ENCODE measurements at regions not wholly inside any gene's neighbourhood (a gene's known extent, or its start where the extent isn't known, plus 50 kb on each side); places are given as distances from the start of the nearest gene placed in this dataset.

GRCh38 chr4:111685205-111685604 lies 460.0 kb upstream of the FAM241A start:
- Histone ChIP-seq H3K27ac (no peak overlapping the region), H3K27me3 (replicated peaks) (no peaks in the 10 kb centered on the region), H3K36me3 (replicated peaks) (no peaks in the 10 kb centered on the region), H3K4me3 (ENCODE audit: low read depth, low read length) (no peak overlapping the region)
- in situ Hi-C loops (cut with HindIII; ENCODE audit: low pct_ligation_motif_present, low sequenced_read_pairs) = no loop called here
- no peak for TF ChIP-seq CTCF (IDR thresholded peaks at IDR 0.05; ENCODE audit: low read depth, low read length, missing control alignments)
- DNase-seq = no peak

GRCh38 chr4:111689214-111689613 lies 456.0 kb upstream of the FAM241A start:
- TF ChIP-seq CTCF (IDR thresholded peaks at IDR 0.05; ENCODE audit: low read depth, low read length, missing control alignments) = no peak
- no peaks in the 10 kb centered on the region for H3K27me3 ChIP-seq (replicated peaks)
- in situ Hi-C loops (cut with HindIII; ENCODE audit: low pct_ligation_motif_present, low sequenced_read_pairs) = no loop called here
- no peak for DNase-seq
- no peak overlapping the region for H3K27ac ChIP-seq
- no peak overlapping the region for H3K4me3 ChIP-seq (ENCODE audit: low read depth, low read length)
- no peaks in the 10 kb centered on the region for H3K36me3 ChIP-seq (replicated peaks)

DNA sequence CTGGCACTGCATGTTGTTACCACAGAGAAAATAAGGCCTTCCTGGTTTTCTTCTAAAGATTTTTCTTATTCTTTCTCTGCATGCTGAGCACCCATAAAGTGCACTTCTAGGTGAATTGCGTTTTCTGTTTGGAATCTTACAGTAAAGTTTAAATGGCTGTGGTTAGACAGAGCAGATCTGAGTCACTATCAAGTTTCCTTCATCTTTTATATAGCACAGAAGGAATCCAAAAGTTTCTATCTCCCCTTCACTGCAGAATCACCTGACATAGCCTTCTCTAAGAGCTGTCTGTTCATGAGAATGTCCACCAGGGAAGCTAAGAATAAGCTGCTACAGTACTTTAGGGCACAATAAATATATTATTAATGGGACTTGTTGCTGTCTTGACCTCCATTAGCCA lies 455.5 kb upstream of the FAM241A start:
- Histone ChIP-seq H3K4me3 (ENCODE audit: low read depth, low read length) (no peak overlapping the region), H3K36me3 (replicated peaks) (no peaks in the 10 kb centered on the region), H3K27ac (no peak overlapping the region), H3K27me3 (replicated peaks) (no peaks in the 10 kb centered on the region)
- DNase-seq = no peak
- TF ChIP-seq CTCF (IDR thresholded peaks at IDR 0.05; ENCODE audit: low read depth, low read length, missing control alignments) = no peak
- in situ Hi-C loops (cut with HindIII; ENCODE audit: low pct_ligation_motif_present, low sequenced_read_pairs) = no loop called here

- TF ChIP-seq CTCF (IDR thresholded peaks at IDR 0.05; ENCODE audit: low read depth, low read length, missing control alignments) = no peak
- in situ Hi-C loops (cut with HindIII; ENCODE audit: low pct_ligation_motif_present, low sequenced_read_pairs) = no loop called here
- no peak overlapping the region for H3K27ac ChIP-seq
- no peak for DNase-seq
- H3K27me3 ChIP-seq (replicated peaks) = no peaks in the 10 kb centered on the region
- H3K4me3 ChIP-seq (ENCODE audit: low read depth, low read length) = no peak overlapping the region
- H3K36me3 ChIP-seq (replicated peaks) = no peaks in the 10 kb centered on the region
Measured at GRCh38 chr4:111693758-111694157, 451.5 kb upstream of the FAM241A start.

DNA sequence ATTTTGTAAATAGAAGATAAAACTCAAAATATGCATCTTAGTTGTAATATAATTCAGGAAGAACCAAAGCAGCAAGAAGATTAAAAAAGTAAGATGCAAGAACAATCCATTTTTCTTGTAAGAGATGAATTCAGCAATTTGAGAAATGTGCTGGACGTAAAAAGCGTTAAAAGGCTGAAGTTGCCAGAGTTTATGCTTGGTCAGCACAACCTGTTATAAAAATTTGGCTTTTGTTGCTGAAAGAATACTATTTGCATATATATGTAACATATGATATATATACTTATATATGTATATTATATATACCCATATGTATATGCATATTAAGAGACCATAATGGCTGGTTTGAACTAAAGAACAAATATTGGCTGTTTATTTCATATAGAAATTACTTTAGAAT lies 449.6 kb upstream of the FAM241A start:
- H3K27ac ChIP-seq = no peak overlapping the region
- in situ Hi-C loops (cut with HindIII; ENCODE audit: low pct_ligation_motif_present, low sequenced_read_pairs) = no loop called here
- no peaks in the 10 kb centered on the region for H3K36me3 ChIP-seq (replicated peaks)
- H3K4me3 ChIP-seq (ENCODE audit: low read depth, low read length) = no peak overlapping the region
- no peaks in the 10 kb centered on the region for H3K27me3 ChIP-seq (replicated peaks)
- no peak for DNase-seq
- no peak for TF ChIP-seq CTCF (IDR thresholded peaks at IDR 0.05; ENCODE audit: low read depth, low read length, missing control alignments)

GRCh38 chr4:111696505-111696904 lies 448.7 kb upstream of the FAM241A start:
- H3K27me3 ChIP-seq (replicated peaks) = no peaks in the 10 kb centered on the region
- H3K27ac ChIP-seq = no peak overlapping the region
- in situ Hi-C loops (cut with HindIII; ENCODE audit: low pct_ligation_motif_present, low sequenced_read_pairs) = no loop called here
- no peak overlapping the region for H3K4me3 ChIP-seq (ENCODE audit: low read depth, low read length)
- DNase-seq = no peak
- no peak for TF ChIP-seq CTCF (IDR thresholded peaks at IDR 0.05; ENCODE audit: low read depth, low read length, missing control alignments)
- no peaks in the 10 kb centered on the region for H3K36me3 ChIP-seq (replicated peaks)

All from brain microvascular endothelial cell (primary cell).